ENCODE measurements at regions not wholly inside any gene's neighbourhood (a gene's known extent, or its start where the extent isn't known, plus 50 kb on each side); places are given as distances from the start of the nearest gene placed in this dataset.

GRCh38 chr18:73270920-73271634 lies 403.3 kb upstream of the NETO1 start:
- Histone ChIP-seq H3K4me2 (ENCODE audit: low read depth, low read length, poor library complexity, severe bottlenecking) (no peak overlapping the region), H3K36me3 (ENCODE audit: insufficient read depth, low read length) (no peaks in the 10 kb centered on the region), H3K9me3 (ENCODE audit: insufficient read depth, low read depth, low read length) (no peaks in the 10 kb centered on the region), H2AFZ (ENCODE audit: low read length) (no peak overlapping the region), H3K79me2 (ENCODE audit: insufficient read depth, low read length) (no peaks in the 10 kb centered on the region), H4K20me1 (ENCODE audit: insufficient read depth, low read length, poor library complexity, severe bottlenecking) (no peaks in the 10 kb centered on the region), H3K27me3 (ENCODE audit: insufficient read depth, low read length, poor library complexity, severe bottlenecking) (no peaks in the 10 kb centered on the region), H3K4me3 (ENCODE audit: low read length, poor library complexity, severe bottlenecking) (no peak overlapping the region), H3K9me2 (replicated peaks; ENCODE audit: low read depth, low read length) (no peaks in the 10 kb centered on the region), H3F3A (ENCODE audit: low read depth) (no peaks in the 10 kb centered on the region), H3K4me1 (ENCODE audit: insufficient read depth, low read length, poor library complexity, severe bottlenecking) (no peaks in the 10 kb centered on the region), H3K9ac (ENCODE audit: low read depth, low read length, poor library complexity, severe bottlenecking) (no peak overlapping the region)
- TF ChIP-seq, protein P1, sequence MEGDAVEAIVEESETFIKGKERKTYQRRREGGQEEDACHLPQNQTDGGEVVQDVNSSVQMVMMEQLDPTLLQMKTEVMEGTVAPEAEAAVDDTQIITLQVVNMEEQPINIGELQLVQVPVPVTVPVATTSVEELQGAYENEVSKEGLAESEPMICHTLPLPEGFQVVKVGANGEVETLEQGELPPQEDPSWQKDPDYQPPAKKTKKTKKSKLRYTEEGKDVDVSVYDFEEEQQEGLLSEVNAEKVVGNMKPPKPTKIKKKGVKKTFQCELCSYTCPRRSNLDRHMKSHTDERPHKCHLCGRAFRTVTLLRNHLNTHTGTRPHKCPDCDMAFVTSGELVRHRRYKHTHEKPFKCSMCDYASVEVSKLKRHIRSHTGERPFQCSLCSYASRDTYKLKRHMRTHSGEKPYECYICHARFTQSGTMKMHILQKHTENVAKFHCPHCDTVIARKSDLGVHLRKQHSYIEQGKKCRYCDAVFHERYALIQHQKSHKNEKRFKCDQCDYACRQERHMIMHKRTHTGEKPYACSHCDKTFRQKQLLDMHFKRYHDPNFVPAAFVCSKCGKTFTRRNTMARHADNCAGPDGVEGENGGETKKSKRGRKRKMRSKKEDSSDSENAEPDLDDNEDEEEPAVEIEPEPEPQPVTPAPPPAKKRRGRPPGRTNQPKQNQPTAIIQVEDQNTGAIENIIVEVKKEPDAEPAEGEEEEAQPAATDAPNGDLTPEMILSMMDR (conservative IDR thresholded peaks at IDR 0.05; ENCODE audit: low read length): no peak
- TF ChIP-seq EZH2phosphoT487 (IDR thresholded peaks at IDR 0.05; ENCODE audit: borderline replicate concordance): no peak

DNA sequence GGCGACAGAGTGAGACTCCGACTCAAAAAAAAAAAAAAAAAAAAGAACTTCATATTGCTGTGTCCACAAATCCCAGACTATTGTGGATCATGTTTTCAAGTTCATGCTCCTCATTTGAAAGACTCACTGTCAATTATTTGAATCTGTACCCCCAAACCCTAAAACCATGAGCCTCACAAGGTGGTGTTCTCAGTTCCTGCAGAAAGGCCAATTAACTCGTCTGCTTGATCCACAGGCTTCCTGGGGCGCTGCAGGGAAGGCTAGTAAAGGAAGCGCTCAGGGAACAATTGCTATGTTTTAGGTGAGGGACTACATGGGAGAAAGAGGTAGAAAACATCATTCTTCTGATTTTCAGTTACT lies 396.8 kb upstream of the NETO1 start:
- Histone ChIP-seq H3K4me2 (ENCODE audit: low read depth, low read length, poor library complexity, severe bottlenecking) (no peak overlapping the region), H4K20me1 (ENCODE audit: insufficient read depth, low read length, poor library complexity, severe bottlenecking) (no peaks in the 10 kb centered on the region), H3K27me3 (ENCODE audit: insufficient read depth, low read length, poor library complexity, severe bottlenecking) (no peaks in the 10 kb centered on the region), H3K9ac (ENCODE audit: low read depth, low read length, poor library complexity, severe bottlenecking) (no peak overlapping the region), H3K4me3 (ENCODE audit: low read length, poor library complexity, severe bottlenecking) (no peak overlapping the region), H3K9me3 (ENCODE audit: insufficient read depth, low read depth, low read length) (no peaks in the 10 kb centered on the region), H2AFZ (ENCODE audit: low read length) (no peak overlapping the region), H3K4me1 (ENCODE audit: insufficient read depth, low read length, poor library complexity, severe bottlenecking) (no peaks in the 10 kb centered on the region), H3K9me2 (replicated peaks; ENCODE audit: low read depth, low read length) (no peaks in the 10 kb centered on the region), H3K36me3 (ENCODE audit: insufficient read depth, low read length) (no peaks in the 10 kb centered on the region), H3F3A (ENCODE audit: low read depth) (no peaks in the 10 kb centered on the region), H3K79me2 (ENCODE audit: insufficient read depth, low read length) (no peaks in the 10 kb centered on the region)
- TF ChIP-seq, protein P1 (conservative IDR thresholded peaks at IDR 0.05; ENCODE audit: low read length): no peak
- TF ChIP-seq EZH2phosphoT487 (IDR thresholded peaks at IDR 0.05; ENCODE audit: borderline replicate concordance): no peak

DNA sequence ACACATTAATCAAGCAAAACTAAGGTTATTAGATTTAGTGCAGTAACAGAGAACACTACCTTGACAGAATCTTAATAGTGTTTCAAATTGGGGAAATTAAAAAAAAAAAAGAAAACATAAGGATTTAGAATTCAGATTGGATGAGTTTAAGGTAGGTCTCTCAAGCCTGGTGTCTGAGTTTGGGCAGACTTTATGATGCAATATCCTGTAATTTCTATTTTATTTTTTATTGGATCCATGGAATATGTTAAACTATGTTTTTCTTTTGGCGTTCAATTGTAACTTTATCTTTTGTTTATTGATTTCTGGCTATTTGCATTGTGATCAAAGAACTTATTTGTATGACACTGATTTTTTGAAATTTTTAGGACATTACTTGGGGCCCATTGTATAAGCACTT lies 394.1 kb upstream of the NETO1 start:
- no peaks in the 10 kb centered on the region for H3K4me1 ChIP-seq (ENCODE audit: insufficient read depth, low read length, poor library complexity, severe bottlenecking)
- H3K9me2 ChIP-seq (replicated peaks; ENCODE audit: low read depth, low read length): no peaks in the 10 kb centered on the region
- no peaks in the 10 kb centered on the region for H3K36me3 ChIP-seq (ENCODE audit: insufficient read depth, low read length)
- TF ChIP-seq, protein P1 (conservative IDR thresholded peaks at IDR 0.05; ENCODE audit: low read length): no peak
- no peak for TF ChIP-seq EZH2phosphoT487 (IDR thresholded peaks at IDR 0.05; ENCODE audit: borderline replicate concordance)
- no peaks in the 10 kb centered on the region for H3K79me2 ChIP-seq (ENCODE audit: insufficient read depth, low read length)
- no peaks in the 10 kb centered on the region for H4K20me1 ChIP-seq (ENCODE audit: insufficient read depth, low read length, poor library complexity, severe bottlenecking)
- no peak overlapping the region for H3K9ac ChIP-seq (ENCODE audit: low read depth, low read length, poor library complexity, severe bottlenecking)
- no peak overlapping the region for H3K4me2 ChIP-seq (ENCODE audit: low read depth, low read length, poor library complexity, severe bottlenecking)
- no peak overlapping the region for H2AFZ ChIP-seq (ENCODE audit: low read length)
- no peaks in the 10 kb centered on the region for H3K9me3 ChIP-seq (ENCODE audit: insufficient read depth, low read depth, low read length)
- H3F3A ChIP-seq (ENCODE audit: low read depth): no peaks in the 10 kb centered on the region
- no peaks in the 10 kb centered on the region for H3K27me3 ChIP-seq (ENCODE audit: insufficient read depth, low read length, poor library complexity, severe bottlenecking)
- H3K4me3 ChIP-seq (ENCODE audit: low read length, poor library complexity, severe bottlenecking): no peak overlapping the region

Data from Loucy (cell line).